ENCODE measurements at regions not wholly inside any gene's neighbourhood (a gene's known extent, or its start where the extent isn't known, plus 50 kb on each side); places are given as distances from the start of the nearest gene placed in this dataset.
"Not testable (repeated sequence)": the region's sequence is repeated elsewhere in the genome, so short reads cannot be mapped to it uniquely, and the experiment has no call there.

- no peak for DNase-seq
Measured at GRCh38 chr10:44167752-44168151, 217.1 kb downstream of the CXCL12 start.

- no peak for DNase-seq
Measured at GRCh38 chr10:44166441-44166840, 218.5 kb downstream of the CXCL12 start.

GRCh38 chr10:44164251-44164956 lies 220.5 kb downstream of the CXCL12 start:
- DNase-seq = no peak

GRCh38 chr10:44161184-44161583 lies 223.7 kb downstream of the CXCL12 start:
- DNase-seq = no peak

- no peak for DNase-seq
Measured at GRCh38 chr10:44157574-44157973, 227.3 kb downstream of the CXCL12 start.

- DNase-seq = no peak
Measured at GRCh38 chr10:44154956-44155355, 229.9 kb downstream of the CXCL12 start.

GRCh38 chr10:44153918-44154670 lies 230.8 kb downstream of the CXCL12 start:
- DNase-seq = no peak

GRCh38 chr10:44143556-44143955 lies 241.3 kb downstream of the CXCL12 start:
- no peak for DNase-seq

GRCh38 chr10:44132361-44133289 lies 252.3 kb downstream of the CXCL12 start:
- DNase-seq = no peak

- no peak for DNase-seq
Measured at GRCh38 chr10:44126291-44126717, 258.6 kb downstream of the CXCL12 start.

GRCh38 chr10:44125879-44126278 lies 259.0 kb downstream of the CXCL12 start:
- no peak for DNase-seq

- DNase-seq = no peak
Measured at GRCh38 chr10:44118500-44118899, 266.4 kb downstream of the CXCL12 start.

GRCh38 chr10:44116474-44116873 lies 268.4 kb downstream of the CXCL12 start:
- no peak for DNase-seq

- DNase-seq = no peak
Measured at GRCh38 chr10:44115516-44115915, 269.4 kb downstream of the CXCL12 start.

GRCh38 chr10:44114441-44114840 lies 270.5 kb downstream of the CXCL12 start:
- DNase-seq = no peak

- DNase-seq = not testable (repeated sequence)
Measured at GRCh38 chr10:44112280-44112679, 272.6 kb downstream of the CXCL12 start.

GRCh38 chr10:44105696-44106095 lies 279.2 kb downstream of the CXCL12 start:
- DNase-seq = no peak

- no peak for DNase-seq
Measured at GRCh38 chr10:44102726-44103255, 282.1 kb downstream of the CXCL12 start.

- no peak for DNase-seq
Measured at GRCh38 chr10:44101082-44101481, 283.8 kb downstream of the CXCL12 start.

- no peak for DNase-seq
Measured at GRCh38 chr10:44099511-44099910, 285.4 kb downstream of the CXCL12 start.

- not testable (repeated sequence) for DNase-seq
Measured at GRCh38 chr10:44096217-44096616, 288.7 kb downstream of the CXCL12 start.

- no peak for DNase-seq
Measured at GRCh38 chr10:44089671-44090070, 295.2 kb downstream of the CXCL12 start.

- DNase-seq = no peak
Measured at GRCh38 chr10:44087403-44087802, 297.5 kb downstream of the CXCL12 start.
